Fibroblast of lung (primary cell): ENCODE measurements at regions not wholly inside any gene's neighbourhood (a gene's known extent, or its start where the extent isn't known, plus 50 kb on each side); places are given as distances from the start of the nearest gene placed in this dataset.

Experiments
- DNase-seq, 2 donors: peaks; one replicate each; pipeline versions ENCODE4 v3.0.0 to v3.0.0-alpha.2; 2010; ENCODE audit warnings: low read depth in 2 of 2
- H2AFZ ChIP-seq: 2 replicates; pipeline ENCODE4 v1.5.1; 2012; ENCODE audit warnings: low read length, control low read depth, inconsistent platforms
- H3K27ac ChIP-seq: 2 replicates; pipeline ENCODE4 v1.5.1; 2011; ENCODE audit warnings: low read length, control low read depth; ENCODE audit not compliant: insufficient read depth
- H3K27me3 ChIP-seq: 2 replicates; pipeline ENCODE4 v1.5.1; 2011; ENCODE audit warnings: mild to moderate bottlenecking, low read length; ENCODE audit not compliant: control insufficient read depth, insufficient read depth
- H3K36me3 ChIP-seq: 2 replicates; pipeline ENCODE4 v1.5.1; 2011; ENCODE audit warnings: low read length; ENCODE audit not compliant: control insufficient read depth, insufficient read depth
- H3K4me1 ChIP-seq: 2 replicates; pipeline ENCODE4 v1.5.1; 2011; ENCODE audit warnings: low read length; ENCODE audit not compliant: control insufficient read depth, insufficient read depth; ENCODE audit errors: extremely low read depth
- H3K4me2 ChIP-seq: 2 replicates; pipeline ENCODE4 v1.5.1; 2011; ENCODE audit warnings: low read length, control low read depth; ENCODE audit not compliant: insufficient read depth; ENCODE audit errors: extremely low read depth
- H3K4me3 ChIP-seq, 4 experiments: fragments of 200-600 bp in 1 of 4; sonication (generic) in 1 of 4; replicated peaks in 1 of 4; 2 replicates each; pipeline ENCODE4 v1.5.1; 2011 to 2016; ENCODE audit warnings: low read length in 4 of 4, low read depth in 3 of 4, mild to moderate bottlenecking in 3 of 4, control low read depth in 2 of 4, inconsistent platforms in 1 of 4, mixed read lengths in 1 of 4; ENCODE audit not compliant: insufficient read depth in 1 of 4; ENCODE audit errors: control extremely low read depth in 1 of 4
- H3K79me2 ChIP-seq: 2 replicates; pipeline ENCODE4 v1.5.1; 2012; ENCODE audit warnings: mild to moderate bottlenecking, low read length, inconsistent platforms; ENCODE audit not compliant: control insufficient read depth, insufficient read depth
- H3K9ac ChIP-seq: 2 replicates; pipeline ENCODE4 v1.5.1; 2011; ENCODE audit warnings: mild to moderate bottlenecking, low read length, control low read depth; ENCODE audit not compliant: insufficient read depth
- H3K9me3 ChIP-seq: 2 replicates; pipeline ENCODE4 v1.5.1; 2012; ENCODE audit warnings: low read depth, low read length; ENCODE audit not compliant: control insufficient read depth, insufficient read depth
- H4K20me1 ChIP-seq: 2 replicates; pipeline ENCODE4 v1.5.1; 2011; ENCODE audit warnings: low read length; ENCODE audit not compliant: control insufficient read depth, insufficient read depth; ENCODE audit errors: extremely low read depth
- EZH2 ChIP-seq: IDR thresholded peaks from 2 replicates; pipeline ENCODE4 v1.5.1; 2012; ENCODE audit warnings: low read length, control low read depth, mild to moderate bottlenecking; ENCODE audit errors: missing control alignments
- TF ChIP-seq, protein P1 (sequence below), 2 donors: IDR thresholded peaks in 1 of 2; conservative IDR thresholded peaks in 1 of 2; 1 replicate in 1 of 2; 2 replicates in 1 of 2; pipeline ENCODE4 v1.5.1; 2011 to 2012; ENCODE audit warnings: low read length in 2 of 2, control low read depth in 1 of 2, inconsistent platforms in 1 of 2, low read depth in 1 of 2, mild to moderate bottlenecking in 1 of 2

DNA sequence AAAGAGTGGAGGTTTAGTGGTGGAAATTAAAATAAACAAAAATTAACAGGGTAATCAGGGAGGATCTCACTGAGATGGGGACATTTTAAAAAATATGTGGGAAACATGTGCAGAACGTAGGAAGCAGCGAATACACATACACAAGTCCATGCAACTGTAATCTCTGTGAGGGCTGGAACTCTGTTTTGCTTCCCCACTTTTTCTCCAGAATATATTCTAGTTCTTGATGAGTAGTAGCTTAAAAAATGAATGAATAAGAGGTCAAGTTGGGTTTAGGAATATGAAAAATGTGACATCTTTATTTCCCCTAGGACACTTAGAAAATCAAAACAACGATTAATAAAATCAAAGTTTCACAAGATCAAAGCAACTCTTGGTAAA is 312.2 kb upstream of the ZNF717 start:
- DNase-seq = peak in 1 of 2 donors; percentile 32
- no peak overlapping the region for H2AFZ ChIP-seq
- H3K4me1 ChIP-seq = no peaks in the 10 kb centered on the region
- H3K36me3 ChIP-seq = no peaks in the 10 kb centered on the region
- no peak overlapping the region for H3K4me2 ChIP-seq
- no peaks in the 10 kb centered on the region for H3K27me3 ChIP-seq
- H3K9ac ChIP-seq = no peak overlapping the region
- no peak overlapping the region for H3K4me3 ChIP-seq
- H4K20me1 ChIP-seq = no peaks in the 10 kb centered on the region
- no peaks in the 10 kb centered on the region for H3K9me3 ChIP-seq
- TF ChIP-seq EZH2 = no peak
- TF ChIP-seq, protein P1, sequence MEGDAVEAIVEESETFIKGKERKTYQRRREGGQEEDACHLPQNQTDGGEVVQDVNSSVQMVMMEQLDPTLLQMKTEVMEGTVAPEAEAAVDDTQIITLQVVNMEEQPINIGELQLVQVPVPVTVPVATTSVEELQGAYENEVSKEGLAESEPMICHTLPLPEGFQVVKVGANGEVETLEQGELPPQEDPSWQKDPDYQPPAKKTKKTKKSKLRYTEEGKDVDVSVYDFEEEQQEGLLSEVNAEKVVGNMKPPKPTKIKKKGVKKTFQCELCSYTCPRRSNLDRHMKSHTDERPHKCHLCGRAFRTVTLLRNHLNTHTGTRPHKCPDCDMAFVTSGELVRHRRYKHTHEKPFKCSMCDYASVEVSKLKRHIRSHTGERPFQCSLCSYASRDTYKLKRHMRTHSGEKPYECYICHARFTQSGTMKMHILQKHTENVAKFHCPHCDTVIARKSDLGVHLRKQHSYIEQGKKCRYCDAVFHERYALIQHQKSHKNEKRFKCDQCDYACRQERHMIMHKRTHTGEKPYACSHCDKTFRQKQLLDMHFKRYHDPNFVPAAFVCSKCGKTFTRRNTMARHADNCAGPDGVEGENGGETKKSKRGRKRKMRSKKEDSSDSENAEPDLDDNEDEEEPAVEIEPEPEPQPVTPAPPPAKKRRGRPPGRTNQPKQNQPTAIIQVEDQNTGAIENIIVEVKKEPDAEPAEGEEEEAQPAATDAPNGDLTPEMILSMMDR (conservative IDR thresholded peaks at IDR 0.05 in 1 of 2, IDR thresholded peaks at IDR 0.05 in 1 of 2; ENCODE audit: low read depth in 1 of 2, low read length in 2 of 2) = no peak
- H3K27ac ChIP-seq = no peak overlapping the region
- no peaks in the 10 kb centered on the region for H3K79me2 ChIP-seq

DNA sequence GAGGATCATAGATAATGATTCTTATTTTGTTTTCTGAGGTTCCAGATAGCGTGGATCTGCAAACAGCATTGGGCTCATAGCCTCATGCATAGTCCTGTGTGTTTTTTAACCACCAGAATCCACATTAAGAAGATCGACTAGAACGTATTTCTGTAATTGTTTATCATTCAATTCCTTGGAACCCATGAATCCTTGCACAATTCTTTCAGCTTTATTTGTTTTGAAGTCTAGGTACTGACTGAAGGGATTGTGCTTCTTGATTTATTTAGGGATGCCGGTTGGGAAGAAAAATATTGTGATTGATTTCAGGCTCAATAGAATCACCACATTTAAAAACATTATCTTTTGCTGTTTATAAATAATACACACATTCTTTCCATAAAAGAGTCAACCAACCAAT is 314.6 kb upstream of the ZNF717 start:
- TF ChIP-seq, protein P1 (conservative IDR thresholded peaks at IDR 0.05 in 1 of 2, IDR thresholded peaks at IDR 0.05 in 1 of 2; ENCODE audit: low read depth in 1 of 2, low read length in 2 of 2) = no peak
- no peak for TF ChIP-seq EZH2

DNA sequence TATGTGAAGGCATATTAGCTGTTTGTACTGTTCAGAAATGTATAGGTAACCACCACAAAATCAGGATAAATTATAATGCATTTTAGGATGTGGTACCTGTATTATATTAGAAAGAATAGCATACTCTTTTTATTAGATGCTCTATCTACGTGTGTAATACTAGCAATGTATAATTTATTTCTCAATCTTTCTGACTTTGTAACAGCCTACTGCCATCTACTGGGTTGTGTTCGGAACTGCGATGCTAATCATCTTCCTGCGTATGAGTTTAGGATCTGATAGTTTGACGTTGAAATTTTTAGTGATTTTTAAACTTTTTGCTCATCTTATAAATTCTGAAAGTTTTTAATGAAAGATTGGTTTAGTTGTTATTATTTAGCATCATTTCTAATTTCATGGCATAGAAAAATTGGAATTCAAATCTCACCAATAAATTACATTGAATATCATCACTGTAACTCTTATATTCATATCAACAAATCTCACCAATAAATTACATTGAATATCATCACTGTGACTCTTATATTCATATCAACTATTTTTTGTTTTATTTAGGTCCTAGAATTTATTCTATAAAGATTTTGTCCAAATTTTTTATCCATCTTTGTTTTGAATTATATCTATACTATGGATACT is 322.7 kb upstream of the ZNF717 start:
- no peak for TF ChIP-seq EZH2
- TF ChIP-seq, protein P1 (conservative IDR thresholded peaks at IDR 0.05 in 1 of 2, IDR thresholded peaks at IDR 0.05 in 1 of 2; ENCODE audit: low read depth in 1 of 2, low read length in 2 of 2) = peak; percentile 86 to 91
- no peak overlapping the region for H3K9ac ChIP-seq
- H3K4me1 ChIP-seq = no peaks in the 10 kb centered on the region
- no peak overlapping the region for H3K4me3 ChIP-seq
- DNase-seq = peak; percentile 38 to 78
- no peak overlapping the region for H2AFZ ChIP-seq
- H4K20me1 ChIP-seq = no peaks in the 10 kb centered on the region
- no peaks in the 10 kb centered on the region for H3K36me3 ChIP-seq
- H3K9me3 ChIP-seq = no peaks in the 10 kb centered on the region
- no peak overlapping the region for H3K27ac ChIP-seq
- no peaks in the 10 kb centered on the region for H3K79me2 ChIP-seq
- no peaks in the 10 kb centered on the region for H3K27me3 ChIP-seq
- H3K4me2 ChIP-seq = no peak overlapping the region

More for the DNA sequence above, 314.6 kb upstream of the ZNF717 start:
- Histone ChIP-seq H3K9ac (no peak overlapping the region), H3K4me3 (no peak overlapping the region), H3K27me3 (no peaks in the 10 kb centered on the region), H2AFZ (no peak overlapping the region), H3K27ac (no peak overlapping the region), H4K20me1 (no peaks in the 10 kb centered on the region), H3K4me2 (no peak overlapping the region), H3K36me3 (no peaks in the 10 kb centered on the region), H3K9me3 (no peaks in the 10 kb centered on the region), H3K4me1 (no peaks in the 10 kb centered on the region), H3K79me2 (no peaks in the 10 kb centered on the region)
- DNase-seq = no peak
